BE2C (cell line): ENCODE measurements at regions not wholly inside any gene's neighbourhood (a gene's known extent, or its start where the extent isn't known, plus 50 kb on each side); places are given as distances from the start of the nearest gene placed in this dataset.

Experiments used
- DNase-seq: peaks from one replicate; pipeline ENCODE4 v3.0.0-alpha.2; 2020
- H3K27me3 ChIP-seq: fragments of 250-450 bp; sonication (Bioruptor Pico); 2 replicates; pipeline ENCODE4 v1.5.1; 2020; ENCODE audit warnings: mild to moderate bottlenecking
- H3K36me3 ChIP-seq: fragments of 250-450 bp; sonication (Bioruptor Pico); 2 replicates; pipeline ENCODE4 v1.5.1; 2020; ENCODE audit warnings: mild to moderate bottlenecking
- H3K4me1 ChIP-seq: fragments of 250-450 bp; sonication (Bioruptor Pico); 2 replicates; pipeline ENCODE4 v1.5.1; 2020
- H3K4me3 ChIP-seq: 2 replicates; pipeline ENCODE4 v1.5.1; 2011; ENCODE audit warnings: low read depth, low read length
- H3K9me3 ChIP-seq: fragments of 250-450 bp; sonication (Bioruptor Pico); 2 replicates; pipeline ENCODE4 v1.5.1; 2020
- TF ChIP-seq, protein P1 (sequence below): IDR thresholded peaks from 2 replicates; pipeline ENCODE4 v1.5.1; 2012; ENCODE audit warnings: mild to moderate bottlenecking, low read depth, low read length

DNA sequence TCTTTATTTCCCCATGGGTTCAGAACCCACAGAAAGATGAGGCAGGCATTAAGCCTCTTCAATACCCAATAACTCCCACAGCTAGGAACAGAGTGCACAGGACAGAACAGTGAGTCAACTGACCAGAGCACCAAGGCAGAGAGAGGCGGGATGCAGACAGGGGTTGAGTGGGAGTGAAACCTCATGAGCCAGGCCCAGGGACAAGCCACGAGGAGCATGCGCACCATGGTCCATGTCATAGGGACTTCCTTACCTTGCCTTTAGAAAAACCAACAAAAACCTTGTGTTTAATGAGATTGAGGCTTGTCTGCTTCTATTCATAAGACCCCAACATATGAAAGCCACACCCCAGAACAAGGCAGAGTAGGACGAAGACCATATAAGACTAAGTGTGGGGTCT lies 330.6 kb downstream of the DEPDC1B start:
- Histone ChIP-seq H3K4me1 (peaks cover 3% of the 10 kb centered on the region), H3K9me3 (no peaks in the 10 kb centered on the region), H3K27me3 (no peaks in the 10 kb centered on the region), H3K4me3 (no peak overlapping the region), H3K36me3 (no peaks in the 10 kb centered on the region)
- no peak for DNase-seq
- TF ChIP-seq, protein P1, sequence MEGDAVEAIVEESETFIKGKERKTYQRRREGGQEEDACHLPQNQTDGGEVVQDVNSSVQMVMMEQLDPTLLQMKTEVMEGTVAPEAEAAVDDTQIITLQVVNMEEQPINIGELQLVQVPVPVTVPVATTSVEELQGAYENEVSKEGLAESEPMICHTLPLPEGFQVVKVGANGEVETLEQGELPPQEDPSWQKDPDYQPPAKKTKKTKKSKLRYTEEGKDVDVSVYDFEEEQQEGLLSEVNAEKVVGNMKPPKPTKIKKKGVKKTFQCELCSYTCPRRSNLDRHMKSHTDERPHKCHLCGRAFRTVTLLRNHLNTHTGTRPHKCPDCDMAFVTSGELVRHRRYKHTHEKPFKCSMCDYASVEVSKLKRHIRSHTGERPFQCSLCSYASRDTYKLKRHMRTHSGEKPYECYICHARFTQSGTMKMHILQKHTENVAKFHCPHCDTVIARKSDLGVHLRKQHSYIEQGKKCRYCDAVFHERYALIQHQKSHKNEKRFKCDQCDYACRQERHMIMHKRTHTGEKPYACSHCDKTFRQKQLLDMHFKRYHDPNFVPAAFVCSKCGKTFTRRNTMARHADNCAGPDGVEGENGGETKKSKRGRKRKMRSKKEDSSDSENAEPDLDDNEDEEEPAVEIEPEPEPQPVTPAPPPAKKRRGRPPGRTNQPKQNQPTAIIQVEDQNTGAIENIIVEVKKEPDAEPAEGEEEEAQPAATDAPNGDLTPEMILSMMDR: no peak

DNA sequence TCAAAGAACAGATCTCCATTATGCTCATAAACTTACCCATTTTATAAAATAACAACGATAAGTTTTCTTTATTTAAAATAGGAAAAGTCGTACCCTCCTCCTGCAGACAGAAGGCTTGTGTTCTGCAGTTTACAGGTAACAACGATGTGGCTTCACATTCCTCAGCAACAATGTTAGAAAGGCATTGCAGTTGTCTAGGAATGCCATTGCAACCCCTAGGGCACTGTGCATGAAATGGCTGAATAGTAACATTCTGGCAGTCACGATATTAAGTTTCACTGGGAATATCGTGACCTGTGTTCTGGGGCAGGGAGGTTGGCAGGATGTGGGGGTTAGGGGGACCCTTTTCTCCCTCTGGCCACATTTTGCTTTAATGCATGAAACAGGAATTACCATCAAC lies 331.9 kb downstream of the DEPDC1B start:
- H3K9me3 ChIP-seq: no peaks in the 10 kb centered on the region
- H3K27me3 ChIP-seq: no peaks in the 10 kb centered on the region
- H3K4me1 ChIP-seq: no peaks in the 10 kb centered on the region; the same call in 1 of the 2 replicates
- no peak for DNase-seq
- H3K4me3 ChIP-seq: no peak overlapping the region
- H3K36me3 ChIP-seq: no peaks in the 10 kb centered on the region
- TF ChIP-seq, protein P1: no peak

DNA sequence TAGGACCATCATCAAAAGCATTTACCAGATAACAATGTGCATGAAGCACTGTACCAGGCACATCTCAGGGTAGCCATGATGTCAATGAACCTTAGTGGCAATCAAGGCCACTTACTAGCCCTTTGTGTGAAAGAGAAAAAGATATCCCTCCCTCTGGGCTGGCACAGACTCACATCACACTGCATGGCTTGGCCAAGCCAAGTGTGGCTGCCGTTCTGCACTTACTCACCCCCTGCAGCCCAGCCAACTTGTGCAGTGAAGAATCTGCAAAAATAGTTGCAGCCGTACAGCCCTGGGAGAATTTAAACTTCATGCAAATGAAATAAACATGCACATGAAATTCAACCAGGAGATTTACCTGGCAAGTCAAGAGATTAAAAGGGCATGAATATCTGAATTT lies 333.5 kb downstream of the DEPDC1B start:
- H3K36me3 ChIP-seq: no peaks in the 10 kb centered on the region
- H3K4me1 ChIP-seq: no peaks in the 10 kb centered on the region; the same call in 1 of the 2 replicates
- no peak overlapping the region for H3K4me3 ChIP-seq
- TF ChIP-seq, protein P1: no peak
- no peaks in the 10 kb centered on the region for H3K27me3 ChIP-seq
- peak; percentile 25 for DNase-seq
- H3K9me3 ChIP-seq: no peaks in the 10 kb centered on the region

DNA sequence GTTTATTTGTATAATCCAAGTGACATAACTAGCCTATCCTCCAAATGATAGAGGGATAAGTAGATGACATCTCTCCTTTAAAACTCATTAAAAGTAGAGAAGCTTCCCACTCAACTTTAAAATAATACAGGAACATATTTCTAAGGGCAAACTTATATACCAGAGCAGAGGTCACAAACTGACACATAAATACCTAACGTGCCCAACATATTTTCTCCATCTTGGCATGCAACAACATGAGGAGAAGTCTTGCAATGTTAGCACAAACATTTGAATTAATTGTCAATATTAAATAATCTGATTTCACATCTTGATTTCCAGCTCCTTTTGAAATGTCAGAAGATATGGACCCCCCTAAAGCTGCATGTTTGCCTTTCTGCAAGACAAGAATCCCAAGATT lies 335.0 kb downstream of the DEPDC1B start:
- H3K36me3 ChIP-seq: no peaks in the 10 kb centered on the region
- no peak for DNase-seq
- H3K27me3 ChIP-seq: no peaks in the 10 kb centered on the region
- no peaks in the 10 kb centered on the region; the same call in 1 of the 2 replicates for H3K4me1 ChIP-seq
- H3K4me3 ChIP-seq: no peak overlapping the region
- no peaks in the 10 kb centered on the region for H3K9me3 ChIP-seq
- TF ChIP-seq, protein P1: no peak

DNA sequence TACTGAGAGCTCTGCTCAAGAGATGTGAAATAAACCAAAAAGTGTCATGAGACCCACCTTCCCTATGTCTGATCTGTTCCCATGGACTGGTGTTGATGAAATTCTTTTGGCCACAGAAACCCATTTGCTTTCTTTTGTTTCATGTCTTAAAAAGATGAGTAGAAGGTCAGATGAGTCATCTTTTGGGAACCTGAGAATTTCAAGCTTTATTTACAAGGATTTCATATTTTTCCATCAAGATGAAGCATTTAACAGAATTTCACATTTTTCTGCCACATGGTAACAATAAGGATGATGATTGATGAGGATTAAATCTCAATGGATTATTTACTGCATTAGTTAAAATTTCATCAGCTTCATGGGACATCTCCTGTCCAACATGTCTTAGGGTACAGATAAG lies 337.8 kb downstream of the DEPDC1B start:
- DNase-seq: no peak
- H3K4me1 ChIP-seq: no peaks in the 10 kb centered on the region
- H3K9me3 ChIP-seq: no peaks in the 10 kb centered on the region
- no peak overlapping the region for H3K4me3 ChIP-seq
- no peaks in the 10 kb centered on the region for H3K36me3 ChIP-seq
- TF ChIP-seq, protein P1: no peak
- no peaks in the 10 kb centered on the region for H3K27me3 ChIP-seq

DNA sequence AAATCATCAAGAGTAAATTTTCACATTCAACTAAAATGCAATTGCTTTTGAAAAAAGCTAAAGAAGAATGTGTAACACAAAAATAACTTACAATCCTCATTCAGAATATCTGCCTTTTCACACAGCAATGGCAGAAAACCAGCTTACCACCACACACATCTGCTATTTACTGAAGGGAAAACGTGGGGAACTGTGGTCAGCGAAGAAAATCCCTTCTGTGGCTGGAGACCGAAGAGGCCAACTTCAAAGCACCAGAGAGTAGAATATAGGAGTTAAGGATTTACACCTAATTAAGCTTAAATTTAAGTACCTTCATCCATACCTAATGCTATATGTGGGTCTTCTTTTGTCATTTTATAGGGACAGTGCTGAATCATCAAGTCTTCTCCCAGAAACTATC lies 339.6 kb downstream of the DEPDC1B start:
- Histone ChIP-seq H3K4me1 (peaks cover 5% of the 10 kb centered on the region), H3K27me3 (no peaks in the 10 kb centered on the region), H3K36me3 (no peaks in the 10 kb centered on the region), H3K9me3 (no peaks in the 10 kb centered on the region), H3K4me3 (no peak overlapping the region)
- DNase-seq: no peak
- TF ChIP-seq, protein P1: no peak
